BE2C (cell line): ENCODE measurements at regions not wholly inside any gene's neighbourhood (a gene's known extent, or its start where the extent isn't known, plus 50 kb on each side); places are given as distances from the start of the nearest gene placed in this dataset.
A peak's percentile ranks its signal among the peaks of the same experiment; 100 is the strongest.

Experiments
- DNase-seq: peaks from one replicate; pipeline ENCODE4 v3.0.0-alpha.2; 2020
- H3K27me3 ChIP-seq: fragments of 250-450 bp; sonication (Bioruptor Pico); 2 replicates; pipeline ENCODE4 v1.5.1; 2020; ENCODE audit warnings: mild to moderate bottlenecking
- H3K36me3 ChIP-seq: fragments of 250-450 bp; sonication (Bioruptor Pico); 2 replicates; pipeline ENCODE4 v1.5.1; 2020; ENCODE audit warnings: mild to moderate bottlenecking
- H3K4me1 ChIP-seq: fragments of 250-450 bp; sonication (Bioruptor Pico); 2 replicates; pipeline ENCODE4 v1.5.1; 2020
- H3K4me3 ChIP-seq: 2 replicates; pipeline ENCODE4 v1.5.1; 2011; ENCODE audit warnings: low read depth, low read length
- H3K9me3 ChIP-seq: fragments of 250-450 bp; sonication (Bioruptor Pico); 2 replicates; pipeline ENCODE4 v1.5.1; 2020
- CTCF ChIP-seq: IDR thresholded peaks from 2 replicates; pipeline ENCODE4 v1.5.1; 2012; ENCODE audit warnings: mild to moderate bottlenecking, low read depth, low read length

DNA sequence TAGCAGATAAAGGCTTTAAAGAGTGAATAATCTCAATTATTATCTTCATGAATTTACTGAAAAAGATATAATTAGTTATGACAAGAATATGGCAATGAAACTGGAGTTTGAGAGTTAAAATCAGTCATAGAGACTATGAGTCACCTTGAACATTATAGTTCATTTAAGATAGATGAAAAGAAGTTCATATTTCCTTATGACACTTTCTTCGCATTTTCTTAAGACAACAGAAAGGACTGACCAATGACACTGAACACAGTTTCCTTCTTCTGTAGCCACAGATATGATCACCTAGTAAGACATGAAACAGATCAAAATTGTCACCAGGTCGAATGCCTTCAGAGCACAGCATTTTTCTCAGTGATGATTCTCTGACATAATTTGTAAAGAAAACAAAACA, 202.1 kb downstream of the KLF12 start:
- Histone ChIP-seq H3K36me3 (no peaks in the 10 kb centered on the region), H3K9me3 (no peaks in the 10 kb centered on the region), H3K27me3 (no peaks in the 10 kb centered on the region), H3K4me3 (no peak overlapping the region), H3K4me1 (no peaks in the 10 kb centered on the region)
- no peak for DNase-seq
- no peak for TF ChIP-seq CTCF

DNA sequence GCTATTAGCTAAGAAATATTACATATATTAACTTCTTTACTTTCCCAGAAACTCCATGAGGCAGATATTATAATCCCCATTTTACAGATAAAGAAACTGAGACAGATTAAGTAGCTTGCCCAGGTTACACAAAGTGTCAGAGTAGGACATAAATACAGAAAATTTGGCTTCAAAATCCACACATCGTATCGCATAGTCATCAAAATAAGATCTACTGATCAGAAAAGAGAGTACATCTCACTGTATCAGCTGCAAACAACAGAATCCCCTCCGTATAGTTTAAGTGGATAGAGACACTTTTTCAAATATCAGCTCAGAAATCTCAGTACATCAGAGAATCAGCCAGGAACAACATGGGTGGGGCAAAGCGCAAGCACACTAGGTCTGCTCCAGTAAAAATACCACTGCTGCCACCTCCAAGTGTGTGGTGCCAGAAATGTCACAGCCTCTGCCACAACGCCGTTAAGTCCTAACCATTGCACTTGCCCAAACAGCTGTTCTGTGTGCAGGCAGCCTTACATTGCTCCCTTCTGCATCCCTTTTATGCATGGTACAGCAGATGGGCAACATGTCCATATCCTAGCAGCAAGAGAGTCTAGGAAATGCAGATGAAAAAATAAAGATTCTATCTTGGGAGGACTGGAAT, 204.8 kb downstream of the KLF12 start:
- Histone ChIP-seq H3K27me3 (no peaks in the 10 kb centered on the region), H3K4me1 (no peaks in the 10 kb centered on the region), H3K9me3 (no peaks in the 10 kb centered on the region), H3K36me3 (no peaks in the 10 kb centered on the region), H3K4me3 (no peak overlapping the region)
- no peak for TF ChIP-seq CTCF
- no peak for DNase-seq

DNA sequence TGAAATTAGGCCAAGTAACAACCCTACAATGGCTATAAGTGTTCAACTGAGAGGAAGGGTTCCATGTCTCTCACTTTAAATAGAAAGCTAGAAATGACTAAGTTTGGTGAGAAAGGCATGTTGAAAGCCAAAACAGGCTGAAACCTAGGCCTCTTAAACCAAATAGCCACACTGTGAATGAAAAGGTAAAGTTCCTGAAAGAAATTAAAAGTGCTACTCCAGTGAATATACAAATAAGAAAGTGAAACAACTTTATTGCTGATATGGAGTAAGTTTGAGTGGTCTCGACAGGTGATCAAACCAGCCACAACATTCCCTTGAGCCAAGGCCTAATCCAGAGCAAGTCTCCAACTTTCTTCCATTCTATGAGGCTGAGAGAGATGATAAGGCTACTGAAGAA, 209.6 kb downstream of the KLF12 start:
- DNase-seq, result no peak
- Histone ChIP-seq H3K4me3 (no peak overlapping the region), H3K36me3 (no peaks in the 10 kb centered on the region), H3K9me3 (no peaks in the 10 kb centered on the region), H3K4me1 (peaks cover 2% of the 10 kb centered on the region; the same call in 1 of the 2 replicates), H3K27me3 (no peaks in the 10 kb centered on the region)
- TF ChIP-seq CTCF, result no peak

GRCh38 chr13:73922493-73923393, 211.5 kb downstream of the KLF12 start:
- no peak overlapping the region for H3K4me3 ChIP-seq
- no peaks in the 10 kb centered on the region for H3K27me3 ChIP-seq
- TF ChIP-seq CTCF, result no peak
- peaks cover 2% of the 10 kb centered on the region; the same call in 1 of the 2 replicates for H3K4me1 ChIP-seq
- no peaks in the 10 kb centered on the region for H3K36me3 ChIP-seq
- no peaks in the 10 kb centered on the region for H3K9me3 ChIP-seq
- DNase-seq, result peak; percentile 17

DNA sequence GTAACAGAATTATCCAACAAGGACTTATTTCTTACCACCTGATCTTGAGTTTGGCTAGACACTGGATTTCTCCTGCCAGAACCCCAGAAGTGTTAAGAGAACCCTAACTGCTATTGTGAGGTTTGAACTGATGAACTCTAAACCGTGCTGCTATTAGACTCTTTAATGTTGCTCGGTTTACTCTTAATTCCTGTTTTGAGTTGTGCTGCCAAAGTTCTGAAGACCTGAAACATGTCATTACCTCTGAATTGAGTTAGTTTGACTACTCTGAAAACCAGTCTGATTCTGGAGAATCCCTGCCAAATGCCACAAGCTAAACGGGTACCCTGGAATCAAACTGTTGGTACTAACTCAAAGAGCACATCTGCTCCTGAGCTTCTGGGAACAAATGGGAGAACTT, 215.5 kb downstream of the KLF12 start:
- no peaks in the 10 kb centered on the region for H3K27me3 ChIP-seq
- H3K9me3 ChIP-seq, result no peaks in the 10 kb centered on the region
- DNase-seq, result no peak
- TF ChIP-seq CTCF, result no peak
- no peak overlapping the region for H3K4me3 ChIP-seq
- peaks cover 13% of the 10 kb centered on the region for H3K4me1 ChIP-seq
- no peaks in the 10 kb centered on the region for H3K36me3 ChIP-seq
